CD14-positive monocyte (primary cell): ENCODE measurements at regions not wholly inside any gene's neighbourhood (a gene's known extent, or its start where the extent isn't known, plus 50 kb on each side); places are given as distances from the start of the nearest gene placed in this dataset.

Experiments used
- DNase-seq, 3 donors: peaks; one replicate each; pipeline ENCODE4 v3.0.0-alpha.2; 2011 to 2022
- H2AFZ ChIP-seq: 2 replicates; pipeline ENCODE4 v1.6.0; 2012; ENCODE audit warnings: mild to moderate bottlenecking, low read depth, low read length, inconsistent platforms; ENCODE audit not compliant: insufficient read depth, poor library complexity, severe bottlenecking
- H3K27ac ChIP-seq, 2 donors: 1 replicate in 1 of 2; 2 replicates in 1 of 2; pipeline ENCODE4 v1.5.1; 2012 to 2013; ENCODE audit warnings: low read length in 2 of 2, control low read depth in 1 of 2, inconsistent platforms in 1 of 2, low read depth in 1 of 2, mild to moderate bottlenecking in 1 of 2
- H3K27me3 ChIP-seq, 2 donors: one replicate each; pipeline versions ENCODE4 v1.6.0 to v1.6.1; 2011 to 2013; ENCODE audit warnings: low read length in 2 of 2; ENCODE audit not compliant: control insufficient read depth in 2 of 2, insufficient read depth in 2 of 2
- H3K36me3 ChIP-seq, 2 donors: replicated peaks in 1 of 2; 1 replicate in 1 of 2; 2 replicates in 1 of 2; pipeline versions ENCODE4 v1.5.1 to v1.6.1; 2012 to 2013; ENCODE audit warnings: low read length in 2 of 2, control low read depth in 1 of 2, inconsistent platforms in 1 of 2, mild to moderate bottlenecking in 1 of 2; ENCODE audit not compliant: insufficient read depth in 2 of 2, control insufficient read depth in 1 of 2
- H3K4me1 ChIP-seq, 2 donors: 1 replicate in 1 of 2; 2 replicates in 1 of 2; pipeline versions ENCODE4 v1.5.1 to v1.6.1; 2012 to 2013; ENCODE audit warnings: low read length in 2 of 2, control low read depth in 1 of 2, inconsistent platforms in 1 of 2, mild to moderate bottlenecking in 1 of 2, moderate library complexity in 1 of 2; ENCODE audit not compliant: insufficient read depth in 2 of 2, control insufficient read depth in 1 of 2
- H3K4me2 ChIP-seq: replicated peaks from 2 replicates; pipeline ENCODE3; 2012; ENCODE audit warnings: low read length, moderate library complexity, mild to moderate bottlenecking; ENCODE audit not compliant: poor library complexity, severe bottlenecking; ENCODE audit errors: extremely low read depth
- H3K4me3 ChIP-seq, 3 experiments: fragments of 200-600 bp in 1 of 3; sonication (generic) in 1 of 3; replicated peaks in 1 of 3; 1 replicate in 2 of 3; 2 replicates in 1 of 3; pipeline ENCODE4 v1.5.1; 2011 to 2013; ENCODE audit warnings: low read length in 3 of 3, mild to moderate bottlenecking in 3 of 3, control low read depth in 2 of 3, low read depth in 2 of 3, inconsistent platforms in 1 of 3, moderate library complexity in 1 of 3
- H3K79me2 ChIP-seq: 2 replicates; pipeline ENCODE4 v1.6.0; 2012; ENCODE audit warnings: mild to moderate bottlenecking, control low read depth, inconsistent platforms, low read length, moderate library complexity; ENCODE audit not compliant: insufficient read depth
- H3K9ac ChIP-seq: 2 replicates; pipeline ENCODE4 v1.6.0; 2017; ENCODE audit warnings: low read length, mild to moderate bottlenecking; ENCODE audit not compliant: insufficient read depth, poor library complexity, severe bottlenecking
- H3K9me3 ChIP-seq, 2 donors: replicated peaks in 1 of 2; 1 replicate in 1 of 2; 2 replicates in 1 of 2; pipeline versions ENCODE4 v1.5.1 to v1.6.1; 2012 to 2013; ENCODE audit warnings: low read length in 2 of 2, control low read depth in 1 of 2; ENCODE audit not compliant: control insufficient read depth in 1 of 2, insufficient read depth in 1 of 2
- H4K20me1 ChIP-seq: 2 replicates; pipeline ENCODE4 v1.6.0; 2012; ENCODE audit warnings: mild to moderate bottlenecking, low read length, control low read depth, moderate library complexity; ENCODE audit not compliant: insufficient read depth
- H3K27ac Mint-ChIP-seq, 7 donors: one replicate each; pipeline ENCODE4 v1.8.0; 2020; ENCODE audit warnings: mild to moderate bottlenecking in 7 of 7, mixed read lengths in 7 of 7, moderate library complexity in 6 of 7, inconsistent platforms in 2 of 7
- H3K27me3 Mint-ChIP-seq, 3 donors: one replicate each; pipeline ENCODE4 v1.8.0; 2021 to 2022; ENCODE audit warnings: low read depth in 3 of 3, mild to moderate bottlenecking in 3 of 3, mixed read lengths in 3 of 3, moderate library complexity in 3 of 3, inconsistent platforms in 1 of 3
- H3K36me3 Mint-ChIP-seq, 2 donors: one replicate each; pipeline ENCODE4 v1.8.0; 2020; ENCODE audit warnings: mixed read lengths in 2 of 2, inconsistent platforms in 1 of 2, mild to moderate bottlenecking in 1 of 2
- H3K4me1 Mint-ChIP-seq: one replicate; pipeline ENCODE4 v1.8.0; 2020; ENCODE audit warnings: mild to moderate bottlenecking, mixed read lengths
- H3K4me3 Mint-ChIP-seq, 2 donors: one replicate each; pipeline ENCODE4 v1.8.0; 2020; ENCODE audit warnings: mild to moderate bottlenecking in 2 of 2, mixed read lengths in 2 of 2, moderate library complexity in 1 of 2
- H3K9me3 Mint-ChIP-seq, 7 donors: one replicate each; pipeline ENCODE4 v1.8.0; 2020 to 2022; ENCODE audit warnings: mixed read lengths in 7 of 7, mild to moderate bottlenecking in 6 of 7, moderate library complexity in 6 of 7, inconsistent platforms in 2 of 7
- WGBS: methylation state at CpG from one replicate; pipeline ENCODE4 v1.1.5; 2013; ENCODE audit warnings: missing lambda C conversion rate; ENCODE audit not compliant: insufficient coverage; 5-methylcytosine and 5-hydroxymethylcytosine counted together
- intact Hi-C, 2 donors: fragments of 100-400 bp; cut with micrococcal nuclease; formaldehyde crosslinking; loops; one replicate each; pipeline versions ENCODE4 v1.15.0 to v1.15.1; 2023
- TF ChIP-seq, protein P1 (sequence below): fragments of 200-600 bp; IDR thresholded peaks from one replicate; pipeline ENCODE4 v1.8.0; 2022; ENCODE audit warnings: antibody characterized with exemption, mild to moderate bottlenecking

- no peak overlapping the region for H3K27ac Mint-ChIP-seq
- intact Hi-C loops: no loop called here
- WGBS: 80% methylated on average over 1 of the region's 4 CpGs
- no peaks in the 10 kb centered on the region for H3K4me1 ChIP-seq
- no peaks in the 10 kb centered on the region for H3K4me1 Mint-ChIP-seq
- H3K9ac ChIP-seq: no peak overlapping the region
- DNase-seq: no peak
- H3K27me3 Mint-ChIP-seq: no peaks in the 10 kb centered on the region
- H3K79me2 ChIP-seq: no peaks in the 10 kb centered on the region
- no peak overlapping the region for H2AFZ ChIP-seq
- H4K20me1 ChIP-seq: no peaks in the 10 kb centered on the region
- H3K36me3 ChIP-seq: no peaks in the 10 kb centered on the region
- no peaks in the 10 kb centered on the region for H3K36me3 Mint-ChIP-seq
- H3K27me3 ChIP-seq: no peaks in the 10 kb centered on the region
- no peaks in the 10 kb centered on the region for H3K9me3 ChIP-seq
- no peak overlapping the region for H3K4me3 ChIP-seq
- no peaks in the 10 kb centered on the region for H3K9me3 Mint-ChIP-seq
- H3K4me2 ChIP-seq: no peak overlapping the region
- H3K4me3 Mint-ChIP-seq: no peak overlapping the region
- TF ChIP-seq, protein P1, sequence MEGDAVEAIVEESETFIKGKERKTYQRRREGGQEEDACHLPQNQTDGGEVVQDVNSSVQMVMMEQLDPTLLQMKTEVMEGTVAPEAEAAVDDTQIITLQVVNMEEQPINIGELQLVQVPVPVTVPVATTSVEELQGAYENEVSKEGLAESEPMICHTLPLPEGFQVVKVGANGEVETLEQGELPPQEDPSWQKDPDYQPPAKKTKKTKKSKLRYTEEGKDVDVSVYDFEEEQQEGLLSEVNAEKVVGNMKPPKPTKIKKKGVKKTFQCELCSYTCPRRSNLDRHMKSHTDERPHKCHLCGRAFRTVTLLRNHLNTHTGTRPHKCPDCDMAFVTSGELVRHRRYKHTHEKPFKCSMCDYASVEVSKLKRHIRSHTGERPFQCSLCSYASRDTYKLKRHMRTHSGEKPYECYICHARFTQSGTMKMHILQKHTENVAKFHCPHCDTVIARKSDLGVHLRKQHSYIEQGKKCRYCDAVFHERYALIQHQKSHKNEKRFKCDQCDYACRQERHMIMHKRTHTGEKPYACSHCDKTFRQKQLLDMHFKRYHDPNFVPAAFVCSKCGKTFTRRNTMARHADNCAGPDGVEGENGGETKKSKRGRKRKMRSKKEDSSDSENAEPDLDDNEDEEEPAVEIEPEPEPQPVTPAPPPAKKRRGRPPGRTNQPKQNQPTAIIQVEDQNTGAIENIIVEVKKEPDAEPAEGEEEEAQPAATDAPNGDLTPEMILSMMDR: no peak
- no peak overlapping the region for H3K27ac ChIP-seq
Measured at GRCh38 chrX:34493086-34493485, 164.0 kb downstream of the TMEM47 start.

DNA sequence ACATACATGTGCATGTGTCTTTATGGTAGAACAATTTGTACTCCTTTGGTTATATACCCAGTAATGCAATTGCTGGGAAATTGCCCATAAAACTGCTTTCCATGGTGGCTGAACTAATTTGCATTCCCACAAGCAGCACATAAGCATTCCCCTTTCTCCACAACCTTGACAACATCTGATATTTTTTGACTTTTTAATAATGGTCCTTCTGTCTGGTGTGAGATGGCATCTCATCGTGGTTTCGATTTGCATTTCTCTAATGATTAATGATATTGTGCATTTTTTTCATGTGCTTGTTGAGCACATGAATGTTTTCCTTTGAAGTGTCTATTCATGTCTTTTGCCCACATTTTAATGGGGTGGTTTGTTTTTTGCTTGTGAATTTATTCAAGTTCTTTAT lies 166.0 kb downstream of the TMEM47 start:
- Histone ChIP-seq H3K4me3 (no peak overlapping the region), H4K20me1 (no peaks in the 10 kb centered on the region), H3K4me1 (no peaks in the 10 kb centered on the region), H3K27me3 (no peaks in the 10 kb centered on the region), H3K9ac (no peak overlapping the region), H3K79me2 (no peaks in the 10 kb centered on the region), H2AFZ (no peak overlapping the region), H3K4me2 (no peak overlapping the region), H3K27ac (no peak overlapping the region), H3K9me3 (no peaks in the 10 kb centered on the region), H3K36me3 (no peaks in the 10 kb centered on the region)
- no CpG with 5 or more reads among the region's 2 CpGs for WGBS
- Mint-ChIP-seq H3K27me3 (no peaks in the 10 kb centered on the region), H3K4me1 (no peaks in the 10 kb centered on the region), H3K27ac (no peak overlapping the region), H3K36me3 (no peaks in the 10 kb centered on the region), H3K9me3 (no peaks in the 10 kb centered on the region), H3K4me3 (no peak overlapping the region)
- intact Hi-C loops: no loop called here
- DNase-seq: no peak
- TF ChIP-seq, protein P1: no peak
